ENCODE measurements at regions not wholly inside any gene's neighbourhood (a gene's known extent, or its start where the extent isn't known, plus 50 kb on each side); places are given as distances from the start of the nearest gene placed in this dataset.

DNA sequence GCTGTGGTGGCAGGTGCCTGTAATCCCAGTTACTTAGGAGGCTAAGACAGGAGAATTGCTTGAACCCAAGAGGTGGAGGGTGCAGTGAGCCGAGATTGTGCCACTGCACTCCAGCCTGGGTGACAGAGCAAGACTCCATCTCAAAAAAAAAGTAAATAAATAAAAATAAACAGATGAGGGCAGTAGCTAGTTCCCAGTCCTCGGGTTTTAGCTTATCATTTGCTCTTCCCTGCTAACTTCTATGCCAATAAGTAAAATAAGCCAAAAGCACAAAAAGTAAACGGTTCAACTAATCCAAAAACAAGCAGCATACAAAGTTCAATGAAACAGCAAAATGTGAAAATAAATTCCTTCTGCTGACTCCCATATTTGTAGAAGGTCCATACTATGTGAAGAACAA is 133.0 kb upstream of the TMCC3 start:
- TF ChIP-seq TAF1 (IDR thresholded peaks at IDR 0.05; ENCODE audit: borderline replicate concordance, insufficient read depth, low read length) (no peak), POLR2AphosphoS5 (IDR thresholded peaks at IDR 0.05; ENCODE audit: low read depth, low read length) (no peak)
- TF ChIP-seq, protein P1, sequence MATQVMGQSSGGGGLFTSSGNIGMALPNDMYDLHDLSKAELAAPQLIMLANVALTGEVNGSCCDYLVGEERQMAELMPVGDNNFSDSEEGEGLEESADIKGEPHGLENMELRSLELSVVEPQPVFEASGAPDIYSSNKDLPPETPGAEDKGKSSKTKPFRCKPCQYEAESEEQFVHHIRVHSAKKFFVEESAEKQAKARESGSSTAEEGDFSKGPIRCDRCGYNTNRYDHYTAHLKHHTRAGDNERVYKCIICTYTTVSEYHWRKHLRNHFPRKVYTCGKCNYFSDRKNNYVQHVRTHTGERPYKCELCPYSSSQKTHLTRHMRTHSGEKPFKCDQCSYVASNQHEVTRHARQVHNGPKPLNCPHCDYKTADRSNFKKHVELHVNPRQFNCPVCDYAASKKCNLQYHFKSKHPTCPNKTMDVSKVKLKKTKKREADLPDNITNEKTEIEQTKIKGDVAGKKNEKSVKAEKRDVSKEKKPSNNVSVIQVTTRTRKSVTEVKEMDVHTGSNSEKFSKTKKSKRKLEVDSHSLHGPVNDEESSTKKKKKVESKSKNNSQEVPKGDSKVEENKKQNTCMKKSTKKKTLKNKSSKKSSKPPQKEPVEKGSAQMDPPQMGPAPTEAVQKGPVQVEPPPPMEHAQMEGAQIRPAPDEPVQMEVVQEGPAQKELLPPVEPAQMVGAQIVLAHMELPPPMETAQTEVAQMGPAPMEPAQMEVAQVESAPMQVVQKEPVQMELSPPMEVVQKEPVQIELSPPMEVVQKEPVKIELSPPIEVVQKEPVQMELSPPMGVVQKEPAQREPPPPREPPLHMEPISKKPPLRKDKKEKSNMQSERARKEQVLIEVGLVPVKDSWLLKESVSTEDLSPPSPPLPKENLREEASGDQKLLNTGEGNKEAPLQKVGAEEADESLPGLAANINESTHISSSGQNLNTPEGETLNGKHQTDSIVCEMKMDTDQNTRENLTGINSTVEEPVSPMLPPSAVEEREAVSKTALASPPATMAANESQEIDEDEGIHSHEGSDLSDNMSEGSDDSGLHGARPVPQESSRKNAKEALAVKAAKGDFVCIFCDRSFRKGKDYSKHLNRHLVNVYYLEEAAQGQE (IDR thresholded peaks at IDR 0.05; ENCODE audit: insufficient read depth in 1 of 2, low read depth in 2 of 2, low read length in 2 of 2): no peak

Data from PFSK-1 (cell line).